ENCODE measurements at regions not wholly inside any gene's neighbourhood (a gene's known extent, or its start where the extent isn't known, plus 50 kb on each side); places are given as distances from the start of the nearest gene placed in this dataset.

- no peak for DNase-seq (ENCODE audit: low read depth, low spot score)
Measured at GRCh38 chr4:58209001-58209400, 1098.8 kb upstream of the IGFBP7 start.

GRCh38 chr4:58205446-58206235 lies 1095.5 kb upstream of the IGFBP7 start:
- DNase-seq (ENCODE audit: low read depth, low spot score) = no peak

DNA sequence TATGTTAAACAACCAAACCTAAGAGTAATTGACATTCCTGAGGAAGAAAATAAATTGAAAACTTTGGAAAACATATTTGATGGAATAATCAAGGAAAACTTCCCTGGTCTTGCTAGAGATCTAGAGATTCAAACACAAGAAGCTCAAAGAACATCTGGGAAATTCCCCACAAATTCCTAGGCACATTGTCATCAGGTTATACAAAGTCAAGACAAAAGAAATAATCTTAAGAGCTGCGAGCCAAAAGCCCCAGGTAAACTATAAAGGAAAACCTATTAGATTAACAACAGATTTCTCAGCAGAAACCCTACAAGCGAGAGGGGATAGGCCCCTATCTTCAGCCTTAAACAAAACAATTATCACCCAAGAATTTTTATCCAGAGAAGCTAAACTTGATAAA lies 1082.0 kb upstream of the IGFBP7 start:
- no peak for DNase-seq (ENCODE audit: low read depth, low spot score)

- DNase-seq (ENCODE audit: low read depth, low spot score) = no peak
Measured at GRCh38 chr4:58191109-58191508, 1080.9 kb upstream of the IGFBP7 start.

- no peak for DNase-seq (ENCODE audit: low read depth, low spot score)
Measured at GRCh38 chr4:58188316-58188715, 1078.1 kb upstream of the IGFBP7 start.

DNA sequence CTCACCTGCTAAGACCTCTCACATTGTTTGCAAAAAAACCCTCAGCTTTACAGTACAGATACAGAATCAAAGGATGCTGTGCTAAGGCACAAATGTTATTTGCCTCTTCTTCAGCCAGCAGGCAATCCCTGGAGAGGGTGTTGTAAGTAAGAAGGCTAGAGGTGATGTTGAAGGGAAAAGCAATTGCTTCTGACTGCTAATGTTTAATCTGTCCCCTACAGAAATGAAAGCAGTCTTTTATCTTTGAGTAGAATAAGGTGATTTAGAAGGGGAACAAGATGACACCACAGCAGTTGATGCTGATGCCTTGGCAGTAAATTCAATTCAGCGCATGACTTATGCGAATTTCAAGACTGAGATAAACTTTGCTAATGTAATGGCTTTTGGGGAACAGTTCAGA lies 1064.8 kb upstream of the IGFBP7 start:
- no peak for DNase-seq (ENCODE audit: low read depth, low spot score)

DNA sequence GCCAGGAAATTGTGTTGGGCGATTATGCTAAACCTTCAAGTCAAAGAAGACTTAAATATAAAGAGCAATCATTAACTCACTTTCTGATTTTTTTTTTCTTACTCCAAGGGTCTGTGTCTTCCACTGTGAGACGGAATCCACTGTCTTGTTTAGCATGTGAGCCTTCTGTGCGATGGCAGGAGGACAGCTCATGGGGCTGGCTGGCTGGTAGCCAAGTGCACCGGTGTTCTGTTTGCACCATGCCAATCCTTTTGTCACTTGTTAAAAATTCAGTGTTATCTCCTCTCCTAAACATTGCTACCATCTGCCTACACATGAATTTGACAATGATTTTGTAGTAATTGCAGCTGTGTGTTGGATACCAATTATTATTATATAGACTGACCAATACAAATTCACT lies 1056.3 kb upstream of the IGFBP7 start:
- DNase-seq (ENCODE audit: low read depth, low spot score) = no peak

GRCh38 chr4:58163156-58163555 lies 1053.0 kb upstream of the IGFBP7 start:
- no peak for DNase-seq (ENCODE audit: low read depth, low spot score)

- DNase-seq (ENCODE audit: low read depth, low spot score) = no peak
Measured at GRCh38 chr4:58149404-58150085, 1039.4 kb upstream of the IGFBP7 start.

GRCh38 chr4:58144721-58145120 lies 1034.5 kb upstream of the IGFBP7 start:
- DNase-seq (ENCODE audit: low read depth, low spot score) = no peak

GRCh38 chr4:58138786-58139668 lies 1028.8 kb upstream of the IGFBP7 start:
- no peak for DNase-seq (ENCODE audit: low read depth, low spot score)

DNA sequence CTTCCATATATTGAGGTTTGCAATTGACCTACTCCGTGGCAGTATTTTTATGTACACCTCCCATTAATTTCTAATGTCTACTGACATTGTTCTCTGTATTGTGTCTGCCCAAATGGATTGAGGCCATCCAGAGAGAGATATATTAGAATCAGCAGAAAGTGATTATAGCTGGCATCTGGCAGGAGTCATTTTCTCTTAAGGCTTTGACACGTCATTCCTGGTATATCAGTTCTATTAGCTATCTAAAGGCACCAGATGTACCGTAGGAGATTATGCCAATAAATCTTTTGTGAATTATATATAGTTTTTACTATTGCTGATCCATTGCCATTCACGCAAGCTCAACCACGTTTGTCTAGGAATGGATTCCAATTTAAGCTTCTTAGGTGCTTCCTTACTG lies 1026.4 kb upstream of the IGFBP7 start:
- no peak for DNase-seq (ENCODE audit: low read depth, low spot score)

DNA sequence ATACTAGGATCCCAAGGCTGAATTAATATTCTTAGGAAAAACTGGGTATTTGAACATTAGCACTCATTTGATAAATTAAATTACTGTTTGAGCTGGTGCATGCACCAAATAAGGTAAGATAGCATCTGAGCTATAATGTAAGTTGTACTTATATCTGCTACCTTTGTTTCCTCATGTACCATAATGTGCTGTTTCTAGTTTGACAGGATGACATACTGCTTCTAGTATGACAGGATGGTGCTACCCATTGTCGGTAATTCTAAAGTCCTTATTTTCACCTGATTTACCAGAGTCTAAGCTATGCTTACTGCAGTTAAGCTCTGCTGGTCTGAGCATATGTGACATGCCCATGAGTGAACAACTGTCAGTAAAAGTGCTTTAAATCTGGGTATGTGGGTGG lies 1017.5 kb upstream of the IGFBP7 start:
- no peak for DNase-seq (ENCODE audit: low read depth, low spot score)

DNA sequence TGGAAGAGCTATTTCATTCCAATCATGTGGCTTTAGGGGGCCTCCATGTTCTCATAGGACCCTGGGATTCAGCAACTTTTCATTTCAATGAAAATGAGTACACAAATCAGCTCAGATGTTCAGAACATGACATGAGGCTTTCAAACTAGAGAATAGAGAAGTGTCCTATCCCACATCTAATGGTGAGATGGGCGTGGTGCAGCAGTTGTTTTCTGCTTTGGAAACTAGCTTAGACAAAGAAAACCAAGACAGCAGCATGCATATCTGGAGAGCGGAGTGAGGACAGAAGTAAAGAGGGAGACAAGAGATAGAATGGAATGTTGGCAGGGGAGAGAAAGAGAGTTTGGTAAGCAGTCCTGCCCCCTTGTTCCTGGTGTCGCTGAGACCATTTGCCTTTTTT lies 1009.1 kb upstream of the IGFBP7 start:
- no peak for DNase-seq (ENCODE audit: low read depth, low spot score)

DNA sequence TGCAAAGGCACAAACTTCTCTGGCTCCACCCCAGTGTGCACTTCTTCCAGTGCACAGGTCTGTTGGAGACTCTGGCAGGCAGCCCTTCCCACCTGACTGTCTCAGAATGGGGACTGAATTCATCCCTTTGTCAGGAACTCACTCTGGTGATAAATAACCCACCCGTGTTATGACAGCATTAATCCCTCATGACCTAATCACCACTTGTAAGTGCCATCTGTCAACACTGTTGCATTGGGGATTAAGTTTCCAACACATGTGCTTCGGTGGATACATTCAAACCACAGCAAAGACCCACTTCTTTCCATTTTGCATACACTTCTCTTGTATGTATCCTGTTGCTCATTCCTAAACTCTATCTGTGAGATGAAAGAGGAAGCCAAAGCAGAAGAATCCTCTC lies 1002.9 kb upstream of the IGFBP7 start:
- DNase-seq (ENCODE audit: low read depth, low spot score) = no peak

- DNase-seq (ENCODE audit: low read depth, low spot score) = no peak
Measured at GRCh38 chr4:58111818-58112217, 1001.6 kb upstream of the IGFBP7 start.

DNA sequence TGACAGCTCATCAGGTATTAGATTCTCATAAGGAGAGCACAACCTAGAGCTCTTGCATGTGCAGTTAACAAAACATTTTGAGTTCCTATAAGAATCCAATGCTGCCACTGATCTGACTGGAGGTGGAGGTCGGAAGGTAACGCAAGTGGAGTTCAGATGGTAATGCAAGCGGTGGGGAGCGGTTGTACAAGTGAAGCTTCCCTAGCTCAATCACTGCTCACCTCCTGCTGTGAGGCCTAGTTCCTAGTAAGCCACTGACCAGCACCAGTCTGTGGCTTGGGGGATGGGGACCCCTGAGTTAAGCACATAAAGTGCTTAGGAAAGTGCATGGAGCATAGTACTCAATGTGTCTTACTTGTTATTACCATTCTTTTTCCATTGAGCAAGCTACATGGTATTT lies 983.2 kb upstream of the IGFBP7 start:
- no peak for DNase-seq (ENCODE audit: low read depth, low spot score)

DNA sequence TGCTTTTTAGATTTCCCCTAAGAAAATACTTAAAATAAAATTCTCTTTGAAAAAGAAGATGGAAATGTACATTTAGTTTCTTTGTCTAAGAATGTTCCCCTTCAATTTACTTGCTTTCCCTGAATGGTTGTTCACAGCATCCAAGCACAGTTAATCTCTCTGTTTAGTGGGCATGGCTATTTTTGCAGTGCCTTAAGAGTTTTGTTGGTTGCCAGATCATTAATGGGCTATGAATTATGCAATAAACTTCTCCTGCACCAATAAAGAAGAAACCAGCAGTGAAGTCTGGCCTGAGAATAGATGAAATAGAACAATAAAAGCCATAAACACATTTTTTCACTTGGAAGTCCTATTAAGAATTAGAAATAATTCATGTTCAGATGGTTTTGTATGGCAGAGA lies 980.4 kb upstream of the IGFBP7 start:
- DNase-seq (ENCODE audit: low read depth, low spot score) = no peak

DNA sequence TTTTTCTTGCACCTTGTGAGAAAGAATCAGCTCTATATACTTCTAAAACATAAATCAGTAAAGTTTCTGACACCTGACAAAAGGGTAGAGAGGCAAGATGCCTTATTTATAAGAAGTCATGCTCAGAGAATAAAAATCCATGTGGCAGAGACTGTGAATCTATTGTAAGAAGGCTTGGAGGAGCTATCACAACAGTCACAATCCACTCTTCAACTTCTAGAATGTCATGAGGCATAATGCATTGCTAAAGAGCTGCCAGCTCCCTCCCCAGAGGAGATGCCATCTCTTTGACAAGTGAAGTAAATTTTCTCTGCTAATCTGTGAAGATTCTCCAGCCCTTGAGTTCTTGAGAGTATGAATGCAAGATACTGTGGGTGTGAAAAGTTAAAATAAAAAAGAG lies 971.2 kb upstream of the IGFBP7 start:
- no peak for DNase-seq (ENCODE audit: low read depth, low spot score)

DNA sequence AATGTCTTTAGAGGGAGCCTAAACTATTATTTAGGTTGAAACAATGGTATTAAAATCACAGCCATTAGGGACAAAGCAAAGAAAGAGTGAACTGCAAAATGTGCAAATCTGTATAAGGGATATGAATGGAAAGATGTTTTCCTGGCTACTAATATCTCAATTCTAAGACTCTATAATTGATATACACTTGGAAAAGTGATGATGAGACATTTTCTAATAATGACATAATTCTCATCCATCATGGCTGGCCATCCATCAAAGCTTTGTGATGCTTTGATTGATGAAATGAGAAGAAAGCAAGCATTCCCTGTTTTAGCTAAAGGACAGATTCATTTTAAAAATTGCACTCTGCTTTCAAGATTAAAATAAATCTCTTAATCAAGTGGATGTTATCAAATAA lies 965.5 kb upstream of the IGFBP7 start:
- no peak for DNase-seq (ENCODE audit: low read depth, low spot score)

GRCh38 chr4:58074382-58074781 lies 964.2 kb upstream of the IGFBP7 start:
- DNase-seq (ENCODE audit: low read depth, low spot score) = no peak

DNA sequence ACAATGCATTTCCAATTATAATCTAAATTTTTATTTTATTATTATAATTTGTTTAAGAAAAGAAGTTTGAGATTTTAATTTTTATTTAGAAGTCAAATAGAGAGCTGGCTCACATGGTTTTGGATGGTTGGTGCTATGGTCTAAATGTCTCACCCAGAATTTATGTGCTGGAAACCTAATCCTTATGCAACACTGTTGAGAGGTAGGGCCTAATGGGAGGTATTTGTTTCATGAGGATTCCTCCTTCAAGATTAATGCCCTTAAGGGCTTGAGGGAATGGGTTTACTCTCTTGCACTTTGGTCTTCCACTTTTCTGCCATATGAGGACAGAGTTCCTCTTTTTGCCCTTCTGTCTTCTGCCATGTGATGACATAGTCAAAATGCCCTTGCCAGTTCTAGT lies 960.5 kb upstream of the IGFBP7 start:
- DNase-seq (ENCODE audit: low read depth, low spot score) = no peak
